ENCODE measurements at regions not wholly inside any gene's neighbourhood (a gene's known extent, or its start where the extent isn't known, plus 50 kb on each side); places are given as distances from the start of the nearest gene placed in this dataset.
"Not testable (repeated sequence)": the region's sequence is repeated elsewhere in the genome, so short reads cannot be mapped to it uniquely, and the experiment has no call there.

- no peak for DNase-seq
Measured at GRCh38 chr3:90025019-90025418, 917.6 kb downstream of the EPHA3 start.

DNA sequence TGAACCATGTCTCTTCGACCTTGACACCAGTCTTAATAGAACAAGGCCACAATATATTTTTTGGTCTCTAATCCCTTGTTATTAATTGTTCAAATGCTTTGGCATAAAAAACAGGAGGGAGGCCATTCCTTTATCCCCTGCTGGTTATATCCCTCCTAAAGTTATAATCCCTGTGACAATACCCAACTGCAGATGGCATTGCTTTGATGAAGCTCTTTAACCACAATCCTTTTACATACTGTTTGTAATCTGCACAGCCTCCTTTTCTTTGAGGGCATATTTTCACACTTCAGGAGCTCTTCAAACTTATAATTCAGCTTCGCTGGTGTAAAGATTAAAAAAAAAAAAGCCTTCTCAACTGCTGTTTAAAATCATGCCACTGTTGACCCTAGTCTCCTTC, 919.0 kb downstream of the EPHA3 start:
- no peak for DNase-seq

DNA sequence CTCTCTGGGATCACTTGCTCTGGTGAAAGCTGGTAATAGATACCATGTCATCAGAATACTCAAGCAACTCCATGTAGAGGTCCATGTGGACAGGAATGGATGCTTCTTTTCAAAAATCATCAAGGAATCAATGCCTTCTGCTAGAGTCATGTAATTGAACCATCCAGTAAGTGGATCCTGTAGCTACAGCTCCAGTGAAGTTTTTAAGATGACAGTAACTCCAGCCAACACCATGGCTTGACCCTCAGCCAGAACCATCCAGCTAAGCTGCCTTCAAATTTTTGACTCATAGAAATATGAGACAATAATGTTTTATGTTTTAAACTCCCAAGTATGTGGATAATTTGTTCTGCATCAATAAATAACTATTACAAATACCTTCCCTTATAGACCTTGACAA, 923.7 kb downstream of the EPHA3 start:
- no peak for DNase-seq

- DNase-seq, result peak; percentile 39
Measured at GRCh38 chr3:90032980-90033641, 925.7 kb downstream of the EPHA3 start.

DNA sequence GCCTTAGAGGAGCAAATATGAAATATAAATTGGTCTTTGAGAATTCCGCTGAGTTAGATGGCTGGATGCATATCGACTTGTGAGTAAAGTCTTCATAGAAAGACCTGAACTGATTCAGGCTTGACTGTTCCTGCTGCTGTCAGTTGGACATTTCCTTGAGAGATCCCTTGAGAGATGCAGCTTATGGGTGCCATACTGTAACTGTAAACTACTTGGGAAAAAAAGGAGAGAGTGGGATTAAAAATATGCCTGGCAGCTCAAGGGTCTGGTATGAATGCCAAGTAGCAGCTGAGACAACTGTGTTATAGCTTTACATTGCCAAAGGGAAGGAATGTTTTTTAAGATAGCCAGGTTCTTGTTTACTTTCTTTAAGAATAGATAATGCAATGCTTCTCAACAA, 926.6 kb downstream of the EPHA3 start:
- no peak for DNase-seq

- DNase-seq, result no peak
Measured at GRCh38 chr3:90035643-90036042, 928.2 kb downstream of the EPHA3 start.

- no peak for DNase-seq
Measured at GRCh38 chr3:90036939-90037469, 929.6 kb downstream of the EPHA3 start.

DNA sequence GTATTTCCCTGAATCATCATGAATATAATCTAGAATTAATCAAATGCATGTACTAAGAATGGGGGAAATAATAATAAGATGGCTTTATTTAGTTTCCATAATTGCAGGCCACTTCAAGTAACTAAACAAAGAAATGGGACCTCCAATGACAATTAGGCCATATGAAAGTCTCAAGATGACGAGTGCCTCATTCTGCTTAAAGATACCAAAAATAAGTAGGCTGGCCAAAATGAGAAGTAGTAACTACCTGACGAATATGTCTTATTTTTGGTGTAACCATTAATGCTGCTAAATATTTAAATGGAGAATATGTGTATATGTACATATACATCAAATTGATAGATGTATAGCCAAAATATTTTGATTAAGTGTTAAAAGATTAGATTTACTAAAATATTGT, 932.6 kb downstream of the EPHA3 start:
- no peak for DNase-seq

DNA sequence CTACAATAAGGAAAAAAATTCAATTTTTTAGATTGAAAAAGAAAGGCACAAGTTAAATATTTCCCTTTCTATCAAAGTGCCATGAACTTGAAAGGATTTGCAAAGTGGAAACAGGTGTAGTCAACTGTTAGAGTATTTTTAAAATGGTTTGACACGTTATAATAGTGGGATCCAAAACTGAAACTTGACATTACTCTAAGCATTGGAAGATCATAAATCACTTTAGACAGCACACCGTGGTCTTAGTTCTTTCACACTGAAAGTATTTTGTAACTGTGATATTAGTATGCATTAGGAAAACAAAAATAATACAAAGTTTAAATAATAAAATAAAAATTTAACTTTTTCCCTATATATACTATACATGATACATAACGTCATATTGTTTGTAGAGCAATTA, 933.1 kb downstream of the EPHA3 start:
- DNase-seq, result no peak

DNA sequence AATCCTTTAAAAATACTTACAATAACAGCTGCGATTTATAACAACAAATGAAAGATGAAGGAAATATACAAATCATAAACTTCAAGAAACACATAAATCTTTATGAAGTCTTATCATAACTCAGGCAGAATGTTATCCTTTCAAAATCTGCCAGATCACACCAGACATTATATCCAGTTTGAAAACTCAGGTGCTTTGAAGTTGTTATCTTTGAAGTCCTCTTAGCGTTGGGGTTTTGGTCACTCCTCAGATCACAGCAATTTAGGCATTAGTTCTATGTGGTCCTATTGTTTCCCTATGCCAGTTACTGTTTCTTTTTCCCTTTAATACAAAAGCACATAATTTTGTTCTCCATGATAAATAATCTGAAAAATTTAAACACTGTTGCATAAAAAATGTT, 934.6 kb downstream of the EPHA3 start:
- no peak for DNase-seq

- DNase-seq, result no peak
Measured at GRCh38 chr3:90043287-90043686, 935.9 kb downstream of the EPHA3 start.

GRCh38 chr3:90044084-90044816, 936.8 kb downstream of the EPHA3 start:
- DNase-seq, result no peak

- no peak for DNase-seq
Measured at GRCh38 chr3:90052425-90052950, 945.1 kb downstream of the EPHA3 start.

DNA sequence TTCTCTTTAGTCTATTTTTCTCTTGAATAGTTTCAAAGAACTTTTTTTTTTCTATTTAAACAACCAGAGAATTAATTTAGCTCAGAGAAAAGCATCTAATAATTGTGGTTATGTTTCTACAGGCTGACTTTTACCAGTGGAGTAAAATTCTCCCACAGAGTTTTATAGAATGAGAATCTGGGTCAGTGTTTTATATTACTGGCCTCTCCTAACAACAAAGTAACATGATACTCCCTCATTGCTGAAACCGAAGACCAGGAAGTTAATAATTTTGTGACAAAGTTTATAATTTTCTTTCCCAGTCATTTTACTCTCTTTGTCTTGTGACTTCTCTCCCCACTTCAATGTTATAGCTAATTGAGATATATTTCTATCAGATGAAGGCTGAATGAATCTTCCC, 946.9 kb downstream of the EPHA3 start:
- DNase-seq, result no peak

- no peak for DNase-seq
Measured at GRCh38 chr3:90055666-90056065, 948.2 kb downstream of the EPHA3 start.

DNA sequence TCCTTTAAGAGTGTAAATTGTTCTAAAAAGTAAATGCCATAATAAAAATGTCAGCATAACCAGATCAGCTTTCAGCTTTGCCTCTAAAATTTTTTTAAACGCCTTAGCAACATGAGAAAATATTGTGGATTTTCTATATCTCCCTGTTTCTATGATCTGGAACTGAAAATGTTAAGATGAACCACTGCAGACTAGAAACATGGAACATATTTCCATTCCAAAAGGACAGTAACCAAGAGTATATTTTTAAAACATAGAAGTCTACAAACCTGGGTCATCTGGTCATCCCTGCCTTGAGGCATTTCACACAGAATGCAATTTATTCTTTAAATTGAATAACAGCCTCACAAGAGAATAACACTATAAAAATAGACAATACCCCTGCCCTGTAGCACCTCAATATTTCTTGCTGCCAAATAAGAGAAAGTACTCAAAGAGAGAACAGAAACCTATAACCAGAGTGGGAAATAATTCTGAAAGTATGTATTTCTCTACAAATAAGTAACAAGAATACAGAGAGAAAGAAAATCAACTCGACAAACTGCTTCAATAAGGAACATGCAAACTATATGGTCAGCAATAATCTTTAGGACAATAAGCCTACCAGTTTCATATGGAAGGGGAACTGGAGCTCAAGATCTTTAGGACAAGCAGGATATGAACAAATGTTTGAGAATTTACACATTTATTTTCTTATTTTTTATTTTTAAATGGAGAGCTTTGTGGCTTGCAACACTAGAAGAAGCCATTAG, 949.0 kb downstream of the EPHA3 start:
- no peak for DNase-seq

- no peak for DNase-seq
Measured at GRCh38 chr3:90062016-90062415, 954.6 kb downstream of the EPHA3 start.

DNA sequence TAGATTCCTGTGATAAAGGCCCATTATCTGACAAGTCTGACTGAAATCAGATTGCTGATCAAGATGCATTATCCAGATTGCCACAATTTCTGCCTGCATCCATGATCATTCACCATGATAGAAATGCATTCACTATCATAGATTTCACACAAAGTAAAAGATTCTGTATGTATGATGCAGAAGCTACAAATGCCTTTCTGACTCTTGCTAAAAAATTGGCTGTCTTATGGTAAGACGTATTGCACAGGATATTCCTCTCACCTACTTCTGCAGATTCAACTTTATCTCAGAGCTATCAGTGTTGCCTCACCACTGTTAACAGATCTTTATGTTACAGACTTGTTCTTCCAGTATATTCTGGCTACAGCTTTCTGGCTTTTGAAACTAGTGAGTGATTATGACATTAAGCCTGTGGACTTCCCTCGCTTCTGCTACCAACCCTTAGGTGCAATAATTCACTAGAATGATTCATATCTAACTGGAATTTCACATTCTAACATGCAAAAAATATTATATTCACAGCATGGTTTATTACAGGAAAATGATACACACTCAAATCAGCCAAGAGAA, 955.3 kb downstream of the EPHA3 start:
- DNase-seq, result no peak

DNA sequence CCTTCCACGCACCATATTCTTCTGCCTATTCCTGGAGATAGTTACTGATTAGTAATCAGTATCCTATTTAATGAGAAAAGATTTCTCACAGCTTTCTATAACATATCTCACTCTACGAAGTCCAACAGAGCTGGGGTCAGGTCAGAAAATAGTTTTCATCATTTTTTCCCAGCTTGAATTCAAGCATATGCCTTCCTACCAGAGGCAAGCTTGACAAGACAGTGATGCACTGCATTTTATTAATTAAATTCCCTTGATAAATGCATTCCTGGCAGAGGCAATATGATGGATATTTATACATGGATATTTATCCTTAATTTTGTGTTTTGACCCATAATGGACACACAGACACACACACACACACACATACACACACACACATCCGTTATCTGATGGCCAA, 961.4 kb downstream of the EPHA3 start:
- DNase-seq, result no peak

GRCh38 chr3:90069748-90070147, 962.3 kb downstream of the EPHA3 start:
- no peak for DNase-seq

GRCh38 chr3:90076136-90076535, 968.7 kb downstream of the EPHA3 start:
- DNase-seq, result no peak

GRCh38 chr3:90080988-90081387, 973.6 kb downstream of the EPHA3 start:
- peak; percentile 47 for DNase-seq

GRCh38 chr3:90086297-90086696, 978.9 kb downstream of the EPHA3 start:
- not testable (repeated sequence) for DNase-seq

All from NCI-H1105 (cell line).